IPS-20b (cell line): ENCODE measurements at regions not wholly inside any gene's neighbourhood (a gene's known extent, or its start where the extent isn't known, plus 50 kb on each side); places are given as distances from the start of the nearest gene placed in this dataset.

Source experiments
- H3K27ac ChIP-seq: one replicate; pipeline ENCODE4 v1.5.1; 2013; ENCODE audit warnings: low read length
- H3K27me3 ChIP-seq: 2 replicates; pipeline ENCODE4 v1.6.1; 2013; ENCODE audit warnings: mild to moderate bottlenecking, low read length, inconsistent platforms; ENCODE audit not compliant: insufficient read depth
- H3K36me3 ChIP-seq: 2 replicates; pipeline ENCODE4 v1.6.1; 2013; ENCODE audit warnings: low read depth, mild to moderate bottlenecking, inconsistent platforms, low read length, moderate library complexity; ENCODE audit not compliant: insufficient read depth
- H3K4me1 ChIP-seq: 2 replicates; pipeline ENCODE4 v1.6.1; 2013; ENCODE audit warnings: mild to moderate bottlenecking, control low read depth, inconsistent platforms, low read length, moderate library complexity; ENCODE audit not compliant: insufficient read depth
- H3K4me3 ChIP-seq: 2 replicates; pipeline ENCODE4 v1.5.1; 2013; ENCODE audit warnings: mild to moderate bottlenecking, low read length, inconsistent platforms
- H3K9ac ChIP-seq: 2 replicates; pipeline ENCODE4 v1.6.1; 2013; ENCODE audit warnings: low read depth, mild to moderate bottlenecking, inconsistent platforms, low read length, moderate library complexity
- H3K9me3 ChIP-seq: 2 replicates; pipeline ENCODE4 v1.6.1; 2013; ENCODE audit warnings: mild to moderate bottlenecking, low read depth, low read length, inconsistent platforms; ENCODE audit not compliant: insufficient read depth

DNA sequence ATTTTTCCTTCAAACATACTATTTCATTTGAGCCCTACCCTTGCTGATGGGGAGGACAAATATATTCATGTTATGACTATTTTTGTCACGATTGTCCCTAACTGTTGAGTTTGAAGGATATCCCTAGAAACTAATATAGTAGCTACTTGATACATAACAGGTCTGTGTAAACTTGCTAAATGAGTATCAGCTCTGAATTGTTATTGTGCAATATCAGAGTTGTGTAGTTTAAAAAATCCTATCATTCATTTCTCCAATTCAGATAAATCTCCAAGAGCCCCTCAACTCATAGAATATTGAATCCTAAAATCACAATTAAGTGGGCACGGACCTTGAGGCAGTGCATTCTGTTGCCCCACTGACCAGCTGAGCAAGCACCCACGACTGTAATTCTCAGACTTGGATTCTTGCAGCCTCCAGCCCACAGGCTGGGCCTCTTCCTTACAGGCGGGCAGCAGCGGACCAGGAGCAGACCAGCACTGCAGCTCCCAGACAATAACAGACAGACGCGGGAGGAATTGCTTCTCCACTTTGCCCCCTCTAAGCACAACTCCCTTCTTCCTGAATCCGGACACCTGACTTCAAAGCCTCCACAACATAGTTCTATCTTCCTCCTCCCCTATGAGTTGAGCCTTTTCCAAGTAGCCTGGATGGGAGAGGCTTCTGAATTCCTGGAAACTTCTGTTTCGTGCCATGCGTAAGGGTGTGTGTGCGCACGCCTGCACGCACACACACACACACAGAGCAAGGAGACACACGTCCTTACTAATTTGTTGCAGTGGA is 337.6 kb upstream of the ARGLU1 start:
- no peak overlapping the region for H3K9ac ChIP-seq
- H3K4me1 ChIP-seq = peaks cover 9% of the 10 kb centered on the region
- H3K27me3 ChIP-seq = no peaks in the 10 kb centered on the region
- no peaks in the 10 kb centered on the region for H3K36me3 ChIP-seq
- H3K9me3 ChIP-seq = no peaks in the 10 kb centered on the region
- H3K4me3 ChIP-seq = no peak overlapping the region
- no peak overlapping the region for H3K27ac ChIP-seq

DNA sequence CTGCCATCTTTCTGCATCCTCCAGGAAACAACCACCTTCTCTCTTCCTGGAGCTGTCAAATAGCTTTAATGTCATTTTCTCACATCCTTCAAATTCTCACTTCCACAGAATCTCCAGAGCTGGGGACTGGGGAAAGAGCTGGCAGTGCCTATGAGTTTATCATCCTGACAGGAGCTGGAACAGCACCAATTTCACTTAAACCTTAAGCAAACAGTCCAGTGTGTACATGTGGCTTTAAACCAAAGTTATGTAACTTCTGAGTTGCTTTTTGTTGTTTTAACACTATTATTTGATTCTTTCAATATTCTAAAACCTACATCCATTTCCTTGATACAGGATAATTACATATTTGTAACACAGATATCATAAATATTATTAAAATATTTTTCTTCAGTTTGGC is 331.5 kb upstream of the ARGLU1 start:
- no peaks in the 10 kb centered on the region for H3K4me1 ChIP-seq
- H3K36me3 ChIP-seq = no peaks in the 10 kb centered on the region
- H3K9ac ChIP-seq = no peak overlapping the region; the same call in 1 of the 2 replicates
- H3K9me3 ChIP-seq = no peaks in the 10 kb centered on the region
- no peak overlapping the region for H3K27ac ChIP-seq
- no peak overlapping the region for H3K4me3 ChIP-seq
- no peaks in the 10 kb centered on the region for H3K27me3 ChIP-seq

DNA sequence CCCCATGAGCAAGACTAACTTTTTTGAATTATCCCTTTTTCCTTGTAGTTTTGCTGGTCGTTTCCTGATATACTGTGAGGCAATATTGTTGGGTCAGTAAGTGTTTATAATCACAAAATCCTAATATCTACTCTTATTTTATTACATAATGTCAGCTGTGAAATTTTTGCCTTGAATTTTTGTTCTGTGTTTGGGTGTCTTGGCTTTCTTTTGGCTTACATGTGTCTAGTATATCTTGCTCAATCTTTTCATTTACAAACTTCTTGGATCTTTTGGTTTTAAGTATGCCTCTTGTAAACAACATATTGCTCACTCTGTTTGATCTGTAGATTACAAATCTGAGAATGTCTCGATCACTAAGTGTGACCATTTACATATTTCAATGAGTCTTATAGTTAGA is 330.3 kb upstream of the ARGLU1 start:
- H3K36me3 ChIP-seq = no peaks in the 10 kb centered on the region
- no peak overlapping the region for H3K4me3 ChIP-seq
- H3K9me3 ChIP-seq = no peaks in the 10 kb centered on the region
- H3K27ac ChIP-seq = no peak overlapping the region
- H3K4me1 ChIP-seq = no peaks in the 10 kb centered on the region
- H3K9ac ChIP-seq = no peak overlapping the region
- H3K27me3 ChIP-seq = no peaks in the 10 kb centered on the region

DNA sequence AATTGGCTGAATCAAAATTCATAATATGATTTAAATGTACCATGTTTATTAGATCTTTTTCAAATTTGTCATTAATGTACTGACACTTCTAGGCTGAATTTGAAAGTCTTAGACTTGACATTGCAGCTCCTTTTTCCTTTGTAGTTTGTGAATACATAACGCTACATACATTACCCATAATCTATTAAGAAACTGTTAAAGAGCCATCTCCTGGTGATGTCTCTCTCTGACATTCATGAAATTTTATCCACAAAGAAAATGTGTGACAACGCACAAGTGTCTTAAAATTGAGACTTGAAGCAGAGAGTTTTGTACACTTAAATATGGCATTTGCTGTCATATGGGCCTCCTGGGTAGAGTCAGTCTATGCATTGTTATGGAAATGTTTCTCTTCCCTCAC is 320.2 kb upstream of the ARGLU1 start:
- H3K4me3 ChIP-seq = no peak overlapping the region
- peaks cover 17% of the 10 kb centered on the region for H3K9me3 ChIP-seq
- H3K9ac ChIP-seq = no peak overlapping the region
- no peaks in the 10 kb centered on the region for H3K27me3 ChIP-seq
- H3K36me3 ChIP-seq = no peaks in the 10 kb centered on the region
- H3K27ac ChIP-seq = no peak overlapping the region
- H3K4me1 ChIP-seq = no peaks in the 10 kb centered on the region

DNA sequence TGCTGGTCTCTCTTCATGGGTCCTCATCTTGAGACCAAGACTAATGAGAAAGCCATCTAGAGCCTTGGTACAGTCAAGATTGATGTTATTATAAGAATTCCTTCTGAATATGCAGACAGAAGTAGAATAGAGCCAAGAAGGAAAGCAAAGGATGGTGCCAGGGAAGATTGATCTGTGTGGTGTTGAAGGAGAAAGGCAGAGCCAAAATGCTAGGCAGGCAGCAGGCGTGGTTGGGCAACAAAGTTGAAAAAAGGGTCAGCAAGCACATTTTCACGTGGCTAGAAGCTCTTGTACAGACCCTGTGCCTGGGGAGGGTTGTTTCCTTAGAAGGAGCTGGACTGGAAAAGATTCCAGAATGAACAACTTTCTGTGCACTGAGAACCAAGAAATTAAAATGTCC is 319.7 kb upstream of the ARGLU1 start:
- H3K4me3 ChIP-seq = no peak overlapping the region
- H3K9me3 ChIP-seq = peaks cover 17% of the 10 kb centered on the region
- H3K4me1 ChIP-seq = peaks cover 3% of the 10 kb centered on the region; the same call in 1 of the 2 replicates
- no peaks in the 10 kb centered on the region for H3K27me3 ChIP-seq
- no peak overlapping the region for H3K9ac ChIP-seq
- H3K27ac ChIP-seq = no peak overlapping the region
- H3K36me3 ChIP-seq = no peaks in the 10 kb centered on the region

- Histone ChIP-seq H3K27ac (no peak overlapping the region), H3K36me3 (no peaks in the 10 kb centered on the region), H3K9ac (no peak overlapping the region), H3K4me1 (peaks cover 12% of the 10 kb centered on the region; the same call in 1 of the 2 replicates), H3K4me3 (no peak overlapping the region), H3K9me3 (peaks cover 11% of the 10 kb centered on the region), H3K27me3 (no peaks in the 10 kb centered on the region)
Observed at GRCh38 chr13:106883976-106884375, 316.0 kb upstream of the ARGLU1 start.

GRCh38 chr13:106882246-106882645 is 314.3 kb upstream of the ARGLU1 start:
- no peaks in the 10 kb centered on the region; the same call in 1 of the 2 replicates for H3K9me3 ChIP-seq
- no peak overlapping the region for H3K4me3 ChIP-seq
- H3K36me3 ChIP-seq = no peaks in the 10 kb centered on the region
- H3K27ac ChIP-seq = no peak overlapping the region
- H3K9ac ChIP-seq = no peak overlapping the region
- H3K27me3 ChIP-seq = no peaks in the 10 kb centered on the region
- H3K4me1 ChIP-seq = peaks cover 12% of the 10 kb centered on the region; the same call in 1 of the 2 replicates

DNA sequence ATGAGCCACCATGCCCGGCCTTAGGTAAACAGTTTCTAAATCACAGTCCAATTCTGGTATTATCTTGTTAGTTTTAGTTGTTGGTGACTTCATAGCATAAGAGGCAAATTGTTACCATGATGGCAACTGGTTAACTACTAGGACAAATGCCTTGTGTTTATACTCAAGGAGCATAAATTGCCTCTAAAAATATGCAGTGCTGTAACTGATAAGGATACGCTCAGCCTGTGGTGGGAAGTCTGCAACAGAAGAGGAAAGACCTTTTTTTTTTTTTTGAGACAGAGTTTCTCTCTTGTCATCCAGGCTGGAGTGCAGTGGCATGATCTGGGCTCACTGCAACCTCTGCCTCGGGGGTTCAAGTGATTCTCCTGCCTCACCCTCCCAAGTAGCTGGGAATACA is 311.9 kb upstream of the ARGLU1 start:
- no peaks in the 10 kb centered on the region for H3K36me3 ChIP-seq
- H3K27ac ChIP-seq = no peak overlapping the region
- no peaks in the 10 kb centered on the region for H3K27me3 ChIP-seq
- no peak overlapping the region for H3K4me3 ChIP-seq
- H3K9ac ChIP-seq = no peak overlapping the region
- peaks cover 12% of the 10 kb centered on the region; the same call in 1 of the 2 replicates for H3K4me1 ChIP-seq
- no peaks in the 10 kb centered on the region for H3K9me3 ChIP-seq

DNA sequence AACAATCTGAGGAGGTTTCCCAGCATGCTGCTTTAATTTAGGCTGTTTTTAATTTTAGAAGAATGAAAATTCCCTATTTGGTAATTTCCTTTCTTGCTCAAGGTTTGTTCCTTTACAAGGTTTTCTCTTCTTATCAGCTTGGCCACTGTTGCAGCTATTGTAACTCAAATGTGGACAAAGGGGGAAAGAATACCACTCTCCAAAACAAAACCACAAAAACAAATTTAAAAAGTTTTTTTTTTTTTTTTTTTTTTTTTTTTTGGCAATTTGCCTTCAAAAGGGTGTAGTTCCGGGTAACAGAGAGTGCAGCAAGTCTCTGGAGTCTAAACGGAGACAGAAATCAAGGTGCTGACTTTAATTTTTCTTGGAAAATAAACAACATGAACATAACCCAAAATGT is 306.4 kb upstream of the ARGLU1 start:
- Histone ChIP-seq H3K4me1 (peaks cover 10% of the 10 kb centered on the region), H3K4me3 (no peak overlapping the region), H3K27ac (no peak overlapping the region), H3K9ac (no peak overlapping the region), H3K27me3 (no peaks in the 10 kb centered on the region), H3K36me3 (no peaks in the 10 kb centered on the region), H3K9me3 (no peaks in the 10 kb centered on the region)

GRCh38 chr13:106873810-106874209 is 305.9 kb upstream of the ARGLU1 start:
- Histone ChIP-seq H3K27ac (no peak overlapping the region), H3K4me1 (peaks cover 10% of the 10 kb centered on the region), H3K27me3 (no peaks in the 10 kb centered on the region), H3K4me3 (no peak overlapping the region), H3K9ac (no peak overlapping the region), H3K9me3 (no peaks in the 10 kb centered on the region), H3K36me3 (no peaks in the 10 kb centered on the region)

GRCh38 chr13:106867249-106867648 is 299.3 kb upstream of the ARGLU1 start:
- H3K27ac ChIP-seq = no peak overlapping the region
- H3K36me3 ChIP-seq = no peaks in the 10 kb centered on the region
- no peaks in the 10 kb centered on the region for H3K9me3 ChIP-seq
- H3K4me3 ChIP-seq = no peak overlapping the region
- peaks cover 13% of the 10 kb centered on the region for H3K4me1 ChIP-seq
- no peak overlapping the region for H3K9ac ChIP-seq
- no peaks in the 10 kb centered on the region for H3K27me3 ChIP-seq

DNA sequence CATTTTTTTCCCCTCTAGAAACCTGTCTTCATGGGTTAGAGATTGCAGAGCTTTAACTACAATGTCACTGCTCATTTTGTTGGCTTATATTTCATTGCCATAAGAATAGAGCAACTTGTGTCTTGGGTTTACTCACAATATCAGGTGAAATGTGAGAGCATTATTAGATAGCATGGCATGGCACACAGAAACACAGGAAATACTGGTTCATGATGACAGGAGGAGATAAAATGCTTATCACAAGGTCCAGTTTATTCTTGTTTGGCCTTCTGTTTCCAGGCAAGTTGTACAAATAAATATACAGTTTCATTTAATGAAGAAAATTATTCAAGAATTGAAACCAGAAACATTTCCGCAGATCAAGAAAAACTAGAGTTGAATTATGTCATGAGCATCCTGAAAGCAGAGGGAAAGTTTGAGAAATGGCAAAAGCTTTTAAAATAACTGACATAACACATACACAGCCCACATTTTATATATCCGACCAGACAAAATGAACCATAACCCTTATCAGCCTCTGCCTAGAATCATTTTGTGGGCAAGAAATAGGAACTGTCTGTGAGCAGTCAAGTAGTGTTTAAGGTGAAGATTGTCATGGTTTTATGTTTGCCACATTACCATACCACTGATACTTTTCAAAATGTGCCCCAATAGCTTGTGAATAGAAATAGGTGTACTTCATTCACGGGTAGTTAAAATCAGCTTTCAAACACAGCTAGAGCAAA is 297.9 kb upstream of the ARGLU1 start:
- H3K27ac ChIP-seq = no peak overlapping the region
- H3K27me3 ChIP-seq = no peaks in the 10 kb centered on the region
- peaks cover 11% of the 10 kb centered on the region; the same call in 1 of the 2 replicates for H3K4me1 ChIP-seq
- H3K4me3 ChIP-seq = no peak overlapping the region
- H3K9me3 ChIP-seq = no peaks in the 10 kb centered on the region
- H3K36me3 ChIP-seq = no peaks in the 10 kb centered on the region
- H3K9ac ChIP-seq = no peak overlapping the region
